GM18519 (cell line): ENCODE measurements at regions not wholly inside any gene's neighbourhood (a gene's known extent, or its start where the extent isn't known, plus 50 kb on each side); places are given as distances from the start of the nearest gene placed in this dataset.

Experiments used
- ATAC-seq: cut with Tn5 transposase; IDR thresholded peaks from one replicate; pipeline ENCODE4 v1.9.1; 2021; ENCODE audit warnings: mild to moderate bottlenecking, moderate library complexity; ENCODE audit not compliant: unreplicated experiment, low FRiP score

- ATAC-seq: no peak
These were observed 92.5 kb upstream of the GGTLC1 start for GRCh38 chr20:24081077-24081476.

GRCh38 chr20:24079661-24080412 is 91.3 kb upstream of the GGTLC1 start:
- ATAC-seq: no peak

GRCh38 chr20:24077145-24077544 is 88.6 kb upstream of the GGTLC1 start:
- ATAC-seq: no peak

- no peak for ATAC-seq
These were observed 82.1 kb upstream of the GGTLC1 start for GRCh38 chr20:24070679-24071078.

- ATAC-seq: no peak
These were observed 77.6 kb upstream of the GGTLC1 start for GRCh38 chr20:24066076-24066700.

GRCh38 chr20:24064915-24065314 is 76.3 kb upstream of the GGTLC1 start:
- no peak for ATAC-seq

- no peak for ATAC-seq
These were observed 75.5 kb upstream of the GGTLC1 start for GRCh38 chr20:24064092-24064491.

- ATAC-seq: no peak
These were observed 74.5 kb upstream of the GGTLC1 start for GRCh38 chr20:24063100-24063499.

GRCh38 chr20:24060851-24061590 is 72.4 kb upstream of the GGTLC1 start:
- no peak for ATAC-seq

GRCh38 chr20:24059174-24059573 is 70.6 kb upstream of the GGTLC1 start:
- ATAC-seq: no peak

- no peak for ATAC-seq
These were observed 67.9 kb upstream of the GGTLC1 start for GRCh38 chr20:24056491-24056890.

- no peak for ATAC-seq
These were observed 64.2 kb upstream of the GGTLC1 start for GRCh38 chr20:24052599-24053275.

- ATAC-seq: no peak
These were observed 62.6 kb upstream of the GGTLC1 start for GRCh38 chr20:24051160-24051559.

GRCh38 chr20:24050119-24050518 is 61.5 kb upstream of the GGTLC1 start:
- ATAC-seq: no peak

GRCh38 chr20:24049081-24049480 is 60.5 kb upstream of the GGTLC1 start:
- no peak for ATAC-seq

GRCh38 chr20:24048024-24048611 is 59.5 kb upstream of the GGTLC1 start:
- ATAC-seq: no peak

GRCh38 chr20:24046888-24047287 is 58.3 kb upstream of the GGTLC1 start:
- no peak for ATAC-seq

GRCh38 chr20:24045621-24046318 is 57.2 kb upstream of the GGTLC1 start:
- no peak for ATAC-seq

- no peak for ATAC-seq
These were observed 54.7 kb upstream of the GGTLC1 start for GRCh38 chr20:24043294-24043693.

- no peak for ATAC-seq
These were observed 54.1 kb upstream of the GGTLC1 start for GRCh38 chr20:24042646-24043045.
